ENCODE measurements at regions not wholly inside any gene's neighbourhood (a gene's known extent, or its start where the extent isn't known, plus 50 kb on each side); places are given as distances from the start of the nearest gene placed in this dataset.

DNA sequence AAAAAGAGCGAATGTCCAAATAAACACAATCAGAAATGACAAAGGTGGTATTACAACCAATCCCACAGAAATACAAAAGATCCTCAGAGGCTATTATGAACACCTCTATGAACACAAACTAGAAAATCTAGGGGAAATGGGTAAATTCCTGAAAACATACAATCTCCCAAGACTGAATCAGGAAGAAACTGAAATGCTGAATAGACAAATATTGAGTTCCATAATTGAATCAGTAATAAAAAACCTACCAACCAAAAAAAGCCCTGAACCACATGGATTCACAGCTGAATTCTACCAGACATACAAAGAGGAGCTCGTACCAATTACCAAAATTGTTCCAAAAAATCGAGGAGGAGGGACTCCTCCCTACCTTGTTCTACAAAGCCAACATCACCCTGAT, 56.1 kb upstream of the ZNF800 start:
- H3K27ac Mint-ChIP-seq, result no peak overlapping the region
- POLR2A ChIA-PET, result no interaction called here
- H3K4me1 Mint-ChIP-seq, result peaks cover 2% of the 10 kb centered on the region
- intact Hi-C loops (cut with micrococcal nuclease), result loop anchor here (5.0 kb wide), 1 partner anchor 196 kb away; the partner anchor contains the start of gene GRM8
- TF ChIP-seq, protein P1, sequence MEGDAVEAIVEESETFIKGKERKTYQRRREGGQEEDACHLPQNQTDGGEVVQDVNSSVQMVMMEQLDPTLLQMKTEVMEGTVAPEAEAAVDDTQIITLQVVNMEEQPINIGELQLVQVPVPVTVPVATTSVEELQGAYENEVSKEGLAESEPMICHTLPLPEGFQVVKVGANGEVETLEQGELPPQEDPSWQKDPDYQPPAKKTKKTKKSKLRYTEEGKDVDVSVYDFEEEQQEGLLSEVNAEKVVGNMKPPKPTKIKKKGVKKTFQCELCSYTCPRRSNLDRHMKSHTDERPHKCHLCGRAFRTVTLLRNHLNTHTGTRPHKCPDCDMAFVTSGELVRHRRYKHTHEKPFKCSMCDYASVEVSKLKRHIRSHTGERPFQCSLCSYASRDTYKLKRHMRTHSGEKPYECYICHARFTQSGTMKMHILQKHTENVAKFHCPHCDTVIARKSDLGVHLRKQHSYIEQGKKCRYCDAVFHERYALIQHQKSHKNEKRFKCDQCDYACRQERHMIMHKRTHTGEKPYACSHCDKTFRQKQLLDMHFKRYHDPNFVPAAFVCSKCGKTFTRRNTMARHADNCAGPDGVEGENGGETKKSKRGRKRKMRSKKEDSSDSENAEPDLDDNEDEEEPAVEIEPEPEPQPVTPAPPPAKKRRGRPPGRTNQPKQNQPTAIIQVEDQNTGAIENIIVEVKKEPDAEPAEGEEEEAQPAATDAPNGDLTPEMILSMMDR (IDR thresholded peaks at IDR 0.05), result no peak
- no peaks in the 10 kb centered on the region for H3K36me3 Mint-ChIP-seq (ENCODE audit: low read depth)
- CTCF ChIA-PET, result interaction anchor here (1.1 to 3.1 kb wide), 7 partner anchors 31 to 646 kb away, joined by 4 to 59 read pairs (median 7); partner anchors contain the start of gene ZNF800
- H3K27me3 Mint-ChIP-seq, result peaks cover 40% of the 10 kb centered on the region
- no peak overlapping the region for H3K4me3 Mint-ChIP-seq
- no peaks in the 10 kb centered on the region for H3K9me3 Mint-ChIP-seq
- ATAC-seq (ENCODE audit: low read depth), result no peak
- no peak for DNase-seq

DNA sequence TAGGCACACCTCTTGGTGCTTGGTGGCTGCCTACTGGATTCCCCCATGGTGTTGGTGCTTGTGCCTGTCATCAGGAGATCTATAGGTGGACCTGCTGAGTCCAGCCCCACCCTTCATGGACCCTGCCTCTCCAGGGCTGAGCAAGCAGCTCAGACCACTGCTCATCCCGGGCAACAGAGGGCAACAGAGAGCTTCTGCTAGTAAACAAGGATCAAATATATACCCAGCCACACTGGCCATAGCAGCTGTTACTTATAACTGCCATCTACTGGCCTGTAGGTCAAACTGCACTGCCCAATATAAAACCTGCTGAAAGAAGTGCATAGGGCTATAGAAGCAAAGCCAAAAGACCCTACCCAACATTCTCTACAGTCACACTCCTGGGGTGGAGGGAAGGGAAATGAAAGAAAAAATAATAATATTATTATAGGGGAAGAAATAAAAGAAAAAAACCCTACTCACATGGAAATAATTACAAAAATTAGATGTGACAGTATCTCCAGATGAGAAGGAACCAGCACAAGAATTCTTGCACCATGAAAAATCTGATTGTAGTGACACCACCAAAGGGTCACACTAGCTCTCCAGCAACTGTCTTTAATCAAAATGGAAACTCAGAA, 54.9 kb upstream of the ZNF800 start:
- no peaks in the 10 kb centered on the region for H3K36me3 Mint-ChIP-seq (ENCODE audit: low read depth)
- peak; percentile 31 for DNase-seq
- H3K27me3 Mint-ChIP-seq, result peaks cover 34% of the 10 kb centered on the region
- peaks cover 2% of the 10 kb centered on the region for H3K4me1 Mint-ChIP-seq
- intact Hi-C loops (cut with micrococcal nuclease), result loop anchor here (1.0 to 5.0 kb wide), 6 partner anchors 33 to 762 kb away; partner anchors contain the start of genes GRM8 and ZNF800
- TF ChIP-seq, protein P1 (IDR thresholded peaks at IDR 0.05), result no peak
- H3K9me3 Mint-ChIP-seq, result no peaks in the 10 kb centered on the region
- H3K27ac Mint-ChIP-seq, result no peak overlapping the region
- no peak overlapping the region for H3K4me3 Mint-ChIP-seq
- ATAC-seq (ENCODE audit: low read depth), result peak; percentile 100
- POLR2A ChIA-PET, result interaction anchor here (0.7 to 1.9 kb wide), 5 partner anchors 33 to 99 kb away, joined by 3 to 19 read pairs (median 3); partner anchors contain the start of gene ZNF800
- CTCF ChIA-PET, result interaction anchor here (0.6 to 3.1 kb wide), 27 partner anchors 10 to 762 kb away, joined by 3 to 59 read pairs (median 5); partner anchors contain the start of gene ZNF800

DNA sequence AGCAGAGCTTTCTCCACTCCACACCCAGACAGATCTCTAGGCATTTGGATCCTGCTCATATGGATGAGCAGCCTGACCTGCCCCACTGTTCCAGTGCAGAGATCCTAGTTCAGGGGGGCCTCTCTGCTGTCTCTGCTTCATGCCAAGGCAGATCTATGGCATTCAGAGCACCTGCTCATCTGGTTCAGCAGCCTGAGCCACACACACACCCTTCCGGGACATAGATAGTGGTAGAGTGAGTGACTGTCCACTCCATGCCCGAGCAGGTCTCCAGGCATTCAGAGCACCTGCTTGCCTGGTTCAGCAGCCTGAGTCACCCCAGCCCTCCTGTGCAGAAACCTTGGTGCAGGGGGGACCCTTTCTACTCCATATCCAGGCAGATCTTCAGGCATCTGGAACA, 54.3 kb upstream of the ZNF800 start:
- ATAC-seq (ENCODE audit: low read depth) (no peak), DNase-seq (no peak)
- H3K27me3 Mint-ChIP-seq, result peaks cover 31% of the 10 kb centered on the region
- H3K27ac Mint-ChIP-seq, result no peak overlapping the region
- peaks cover 2% of the 10 kb centered on the region for H3K4me1 Mint-ChIP-seq
- no peaks in the 10 kb centered on the region for H3K36me3 Mint-ChIP-seq (ENCODE audit: low read depth)
- intact Hi-C loops (cut with micrococcal nuclease), result loop anchor here (1.0 to 5.0 kb wide), 6 partner anchors 32 to 762 kb away; partner anchors contain the start of genes GRM8 and ZNF800
- POLR2A ChIA-PET, result interaction anchor here (0.7 to 1.9 kb wide), 5 partner anchors 32 to 99 kb away, joined by 3 to 19 read pairs (median 3); partner anchors contain the start of gene ZNF800
- CTCF ChIA-PET, result interaction anchor here (0.6 to 3.1 kb wide), 22 partner anchors 9 to 763 kb away, joined by 3 to 59 read pairs (median 6); partner anchors contain the start of gene ZNF800
- H3K4me3 Mint-ChIP-seq, result no peak overlapping the region
- TF ChIP-seq, protein P1 (IDR thresholded peaks at IDR 0.05), result no peak
- no peaks in the 10 kb centered on the region for H3K9me3 Mint-ChIP-seq
